SK-N-SH (cell line): ENCODE measurements at regions not wholly inside any gene's neighbourhood (a gene's known extent, or its start where the extent isn't known, plus 50 kb on each side); places are given as distances from the start of the nearest gene placed in this dataset.

Source experiments
- CTCF ChIA-PET: fragments of 300-600, 350-600 bp; formaldehyde crosslinking; extraction: SDS; loops from one replicate; lab custom pipeline; 2021; lab: Yijun Ruan, JAX
- POLR2A ChIA-PET: fragments of 350-600 bp; sonication (Branson Sonifier 250); formaldehyde crosslinking; extraction: SDS; loops from one replicate; lab custom pipeline; 2020; ENCODE audit warnings: antibody characterized with exemption, inconsistent platforms; lab: Yijun Ruan, JAX
- DNase-seq: peaks from one replicate; pipeline ENCODE4 v3.0.0; 2012
- H2AFZ ChIP-seq: fragments of 200-600 bp; sonication (generic); 2 replicates; pipeline ENCODE4 v1.8.1; 2016; ENCODE audit warnings: antibody characterized with exemption, mild to moderate bottlenecking, low read depth
- H3F3A ChIP-seq: fragments of 200-600 bp; sonication (generic); replicated peaks from 2 replicates; pipeline ENCODE3; 2016; ENCODE audit warnings: antibody characterized with exemption, mild to moderate bottlenecking; ENCODE audit not compliant: insufficient read depth
- H3K27ac ChIP-seq, 2 experiments: fragments of 200-500 bp in 1 of 2; fragments of 200-600 bp in 1 of 2; sonication (Bioruptor generic) in 1 of 2; sonication (generic), shearing (Covaris generic) in 1 of 2; 2 replicates each; pipeline versions ENCODE4 v1.5.1 to v1.6.1; 2014 to 2016; ENCODE audit warnings: low read depth in 2 of 2, inconsistent platforms in 1 of 2, low read length in 1 of 2, mild to moderate bottlenecking in 1 of 2, mixed read lengths in 1 of 2
- H3K27me3 ChIP-seq: fragments of 200-600 bp; sonication (generic), shearing (Covaris generic); 2 replicates; pipeline ENCODE4 v1.6.1; 2016; ENCODE audit warnings: mixed run types; ENCODE audit not compliant: insufficient read depth
- H3K36me3 ChIP-seq, 2 experiments: fragments of 200-500 bp in 1 of 2; fragments of 200-600 bp in 1 of 2; sonication (Bioruptor generic) in 1 of 2; sonication (generic) in 1 of 2; replicated peaks in 1 of 2; 2 replicates each; pipeline versions ENCODE3 to v1.5.1; 2014 to 2016; ENCODE audit warnings: low read length in 1 of 2, mild to moderate bottlenecking in 1 of 2; ENCODE audit not compliant: insufficient read depth in 2 of 2, control insufficient read depth in 1 of 2
- H3K4me1 ChIP-seq, 2 experiments: fragments of 200-500 bp in 1 of 2; fragments of 200-600 bp in 1 of 2; sonication (Bioruptor generic) in 1 of 2; sonication (generic), shearing (Covaris generic) in 1 of 2; 2 replicates each; pipeline versions ENCODE4 v1.5.1 to v1.6.1; 2014 to 2016; ENCODE audit warnings: low read depth in 1 of 2, low read length in 1 of 2, mixed run types in 1 of 2; ENCODE audit not compliant: insufficient read depth in 2 of 2, control insufficient read depth in 1 of 2
- H3K4me2 ChIP-seq: fragments of 200-600 bp; sonication (generic), shearing (Covaris generic); 2 replicates; pipeline ENCODE4 v1.6.1; 2017; ENCODE audit warnings: mixed run types
- H3K4me3 ChIP-seq, 2 experiments: fragments of 200-500 bp in 1 of 2; fragments of 200-600 bp in 1 of 2; sonication (Bioruptor generic) in 1 of 2; sonication (generic), shearing (Covaris generic) in 1 of 2; 2 replicates each; pipeline versions ENCODE4 v1.5.1 to v1.8.1; 2014 to 2016; ENCODE audit warnings: low read depth in 2 of 2, inconsistent platforms in 1 of 2, low read length in 1 of 2, mild to moderate bottlenecking in 1 of 2, mixed read lengths in 1 of 2, moderate library complexity in 1 of 2
- H3K79me2 ChIP-seq: fragments of 200-600 bp; sonication (generic); 2 replicates; pipeline ENCODE4 v1.8.1; 2017; ENCODE audit warnings: mild to moderate bottlenecking; ENCODE audit not compliant: insufficient read depth
- H3K9ac ChIP-seq: fragments of 200-600 bp; sonication (generic); 2 replicates; pipeline ENCODE4 v1.6.1; 2017; ENCODE audit warnings: mixed run types
- H3K9me2 ChIP-seq: fragments of 200-600 bp; sonication (generic); 2 replicates; pipeline ENCODE4 v1.6.1; 2017; ENCODE audit warnings: mixed run types
- H3K9me3 ChIP-seq: fragments of 200-600 bp; sonication (generic); 2 replicates; pipeline ENCODE4 v1.6.1; 2017; ENCODE audit warnings: mixed run types, mild to moderate bottlenecking, moderate library complexity
- H4K20me1 ChIP-seq: fragments of 200-600 bp; sonication (generic); 2 replicates; pipeline ENCODE4 v1.6.1; 2017; ENCODE audit warnings: mild to moderate bottlenecking, mixed run types; ENCODE audit not compliant: insufficient read depth
- ELF1 ChIP-seq: IDR thresholded peaks from 2 replicates; pipeline ENCODE4 v1.4.0; 2012
- EP300 ChIP-seq, 2 experiments: IDR thresholded peaks; 2 replicates each; pipeline versions ENCODE4 v1.4.0 to v1.6.1; 2012; ENCODE audit warnings: borderline replicate concordance in 1 of 2, low read depth in 1 of 2, low read length in 1 of 2
- FOSL2 ChIP-seq: IDR thresholded peaks from 2 replicates; pipeline ENCODE4 v1.4.0; 2012; ENCODE audit warnings: low read depth, mild to moderate bottlenecking, moderate library complexity, borderline replicate concordance
- GABPA ChIP-seq: IDR thresholded peaks from 2 replicates; pipeline ENCODE4 v1.4.0; 2012; ENCODE audit warnings: low read depth, mild to moderate bottlenecking
- GATA2 ChIP-seq: sonication (generic); formaldehyde crosslinking; IDR thresholded peaks from 2 replicates; pipeline ENCODE4 v1.5.0; 2020; ENCODE audit warnings: mild to moderate bottlenecking, missing genetic modification reagents
- JUND ChIP-seq: IDR thresholded peaks from 2 replicates; pipeline ENCODE4 v1.4.0; 2012
- NFIC ChIP-seq: IDR thresholded peaks from 2 replicates; pipeline ENCODE4 v1.4.0; 2012; ENCODE audit warnings: borderline replicate concordance
- NRF1 ChIP-seq: IDR thresholded peaks from 2 replicates; pipeline ENCODE4 v1.6.1; 2012; ENCODE audit warnings: low read depth, mild to moderate bottlenecking, low read length
- RAD21 ChIP-seq: IDR thresholded peaks from 2 replicates; pipeline ENCODE4 v1.6.1; 2012; ENCODE audit warnings: mild to moderate bottlenecking, low read length
- RCOR1 ChIP-seq: fragments of 150-350 bp; IDR thresholded peaks from 2 replicates; pipeline ENCODE4 v1.6.1; 2017; ENCODE audit warnings: antibody characterized with exemption, low read length
- RFX5 ChIP-seq: IDR thresholded peaks from 2 replicates; pipeline ENCODE4 v1.6.1; 2012; ENCODE audit warnings: mild to moderate bottlenecking, improper control_type of control experiment, low read length
- TCF12 ChIP-seq: IDR thresholded peaks from 2 replicates; pipeline ENCODE4 v1.4.0; 2012
- TEAD4 ChIP-seq: IDR thresholded peaks from 2 replicates; pipeline ENCODE4 v1.4.0; 2012; ENCODE audit warnings: mild to moderate bottlenecking, borderline replicate concordance; ENCODE audit not compliant: insufficient read depth
- WGBS: methylation state at CpG from one replicate; pipeline ENCODE4 v1.1.6; 2017; ENCODE audit warnings: low lambda C conversion rate; 5-methylcytosine and 5-hydroxymethylcytosine counted together
- TF ChIP-seq, protein P1 (sequence below): IDR thresholded peaks from 2 replicates; pipeline ENCODE4; 2012
- TF ChIP-seq, protein P2 (sequence below): fragments of 150-350 bp; IDR thresholded peaks from 2 replicates; pipeline ENCODE4 v1.6.1; 2017; ENCODE audit warnings: antibody characterized with exemption, low read length, low read depth, borderline replicate concordance

DNA sequence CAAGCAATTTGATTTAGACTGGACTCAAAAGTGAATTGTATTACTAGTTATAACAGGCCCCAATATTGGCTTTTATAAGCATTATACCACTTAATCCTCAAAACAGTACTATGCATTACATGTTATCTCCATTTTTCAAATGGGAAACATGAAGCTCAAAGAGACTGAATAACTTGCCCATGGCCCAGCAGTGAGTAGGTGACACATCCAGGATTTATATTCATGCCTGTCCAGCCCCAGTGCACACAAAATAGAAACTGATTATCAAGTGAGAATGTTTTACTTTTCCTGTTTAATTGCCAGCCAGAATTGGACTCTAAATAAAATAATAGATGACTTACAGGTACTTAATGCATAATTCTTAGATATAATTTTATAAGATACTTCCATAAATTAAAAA is 82.9 kb downstream of the NIBAN1 start:
- ChIA-PET CTCF (no interaction called here), POLR2A (no interaction called here)
- TF ChIP-seq RCOR1 (no peak), RAD21 (no peak), TCF12 (no peak), GABPA (no peak), GATA2 (CRISPR knock-in tag) (no peak), NFIC (no peak), RFX5 (no peak)

DNA sequence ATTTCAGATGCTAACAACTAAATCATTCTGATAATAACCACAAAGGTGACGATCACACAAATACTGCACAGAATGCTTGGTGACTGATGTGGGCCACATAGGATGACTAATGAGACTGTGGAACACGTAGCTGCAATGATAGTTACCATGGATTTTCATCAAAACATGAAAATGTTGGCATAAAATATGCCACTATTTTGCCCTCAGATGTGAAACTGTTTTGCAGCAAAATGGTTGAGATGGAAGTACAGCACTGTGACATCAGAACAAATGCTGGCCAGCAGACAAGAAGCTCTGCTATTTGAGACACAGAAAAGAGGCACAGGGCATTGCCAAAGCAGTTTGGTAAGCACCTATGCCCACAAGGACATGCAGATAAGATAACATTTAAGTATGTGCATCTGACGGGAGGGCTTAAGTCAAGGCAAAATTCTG is 83.8 kb downstream of the NIBAN1 start:
- Histone ChIP-seq H3K36me3 (peaks cover 0 to 6% of the 10 kb centered on the region in 2 experiments), H2AFZ (no peak overlapping the region), H3K9me2 (no peaks in the 10 kb centered on the region), H3K4me2 (peak overlapping the region; percentile 55; the same call in 1 of the 2 replicates), H3K9me3 (no peaks in the 10 kb centered on the region), H3K9ac (peak overlapping the region; percentile 42; the same call in 1 of the 2 replicates), H3F3A (peaks cover 33% of the 10 kb centered on the region), H3K79me2 (no peaks in the 10 kb centered on the region), H4K20me1 (no peaks in the 10 kb centered on the region), H3K4me3 (no peak overlapping the region), H3K27ac (peak overlapping the region; percentile 80 to 90), H3K27me3 (no peaks in the 10 kb centered on the region), H3K4me1 (peaks cover 28 to 41% of the 10 kb centered on the region in 2 experiments)
- no peak for DNase-seq
- TF ChIP-seq TEAD4, result no peak
- peak; percentile 5; the same call in 1 of the 2 replicates for TF ChIP-seq TCF12
- peak; percentile 37; the same call in 1 of the 2 replicates for TF ChIP-seq FOSL2
- TF ChIP-seq ELF1, result no peak
- TF ChIP-seq NRF1, result no peak
- TF ChIP-seq EP300 (IDR thresholded peaks at IDR 0.05; ENCODE audit: borderline replicate concordance in 1 of 2, low read depth in 1 of 2, low read length in 1 of 2), result peak in 1 of 2 experiments; percentile 33; a peak in 1 of 4 replicates
- TF ChIP-seq, protein P1, sequence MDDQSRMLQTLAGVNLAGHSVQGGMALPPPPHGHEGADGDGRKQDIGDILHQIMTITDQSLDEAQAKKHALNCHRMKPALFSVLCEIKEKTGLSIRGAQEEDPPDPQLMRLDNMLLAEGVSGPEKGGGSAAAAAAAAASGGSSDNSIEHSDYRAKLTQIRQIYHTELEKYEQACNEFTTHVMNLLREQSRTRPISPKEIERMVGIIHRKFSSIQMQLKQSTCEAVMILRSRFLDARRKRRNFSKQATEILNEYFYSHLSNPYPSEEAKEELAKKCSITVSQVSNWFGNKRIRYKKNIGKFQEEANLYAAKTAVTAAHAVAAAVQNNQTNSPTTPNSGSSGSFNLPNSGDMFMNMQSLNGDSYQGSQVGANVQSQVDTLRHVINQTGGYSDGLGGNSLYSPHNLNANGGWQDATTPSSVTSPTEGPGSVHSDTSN, result peak; percentile 52; the same call in 1 of the 2 replicates
- TF ChIP-seq, protein P2, sequence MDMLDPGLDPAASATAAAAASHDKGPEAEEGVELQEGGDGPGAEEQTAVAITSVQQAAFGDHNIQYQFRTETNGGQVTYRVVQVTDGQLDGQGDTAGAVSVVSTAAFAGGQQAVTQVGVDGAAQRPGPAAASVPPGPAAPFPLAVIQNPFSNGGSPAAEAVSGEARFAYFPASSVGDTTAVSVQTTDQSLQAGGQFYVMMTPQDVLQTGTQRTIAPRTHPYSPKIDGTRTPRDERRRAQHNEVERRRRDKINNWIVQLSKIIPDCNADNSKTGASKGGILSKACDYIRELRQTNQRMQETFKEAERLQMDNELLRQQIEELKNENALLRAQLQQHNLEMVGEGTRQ, result no peak
- TF ChIP-seq JUND, result peak; percentile 26; the same call in 1 of the 2 replicates
- CTCF ChIA-PET, result no interaction called here
- 37% methylated on average over 3 of the region's 3 CpGs for WGBS
- POLR2A ChIA-PET, result no interaction called here

More for the DNA sequence above, 82.9 kb downstream of the NIBAN1 start:
- H3K9me3 ChIP-seq, result no peaks in the 10 kb centered on the region
- H3K9ac ChIP-seq, result no peak overlapping the region; the same call in 1 of the 2 replicates
- H3K4me2 ChIP-seq, result no peak overlapping the region
- no peaks in the 10 kb centered on the region for H3K9me2 ChIP-seq
- H3K27ac ChIP-seq, result peak overlapping the region; percentile 54 to 80; a peak in 3 of 4 replicates
- no peaks in the 10 kb centered on the region for H4K20me1 ChIP-seq
- H2AFZ ChIP-seq, result no peak overlapping the region
- peaks cover 28 to 35% of the 10 kb centered on the region in 2 experiments for H3K4me1 ChIP-seq
- peaks cover 26% of the 10 kb centered on the region for H3F3A ChIP-seq
- H3K4me3 ChIP-seq, result no peak overlapping the region
- H3K27me3 ChIP-seq, result no peaks in the 10 kb centered on the region
- no peak for DNase-seq
- peaks cover 4 to 6% of the 10 kb centered on the region in 2 experiments for H3K36me3 ChIP-seq
- no peaks in the 10 kb centered on the region for H3K79me2 ChIP-seq
